Tibial nerve (tissue), 4 donors: ENCODE measurements at regions not wholly inside any gene's neighbourhood (a gene's known extent, or its start where the extent isn't known, plus 50 kb on each side); places are given as distances from the start of the nearest gene placed in this dataset.

Experiments used
- CTCF ChIP-seq, 5 experiments: fragments of 200-600 bp in 3 of 5; fragments of 450-650 bp in 2 of 5; sonication (generic) in 3 of 5; IDR thresholded peaks; one replicate each; pipeline ENCODE4 v1.5.1; 2016 to 2019; ENCODE audit warnings: antibody characterized with exemption in 5 of 5, mild to moderate bottlenecking in 3 of 5, moderate library complexity in 2 of 5
- EP300 ChIP-seq, 2 donors: sonication (generic); formaldehyde crosslinking; IDR thresholded peaks; one replicate each; pipeline ENCODE4 v1.6.1; 2017; ENCODE audit warnings: antibody characterized with exemption in 2 of 2, mild to moderate bottlenecking in 1 of 2
- POLR2A ChIP-seq, 2 donors: fragments of 450-650 bp; IDR thresholded peaks; one replicate each; pipeline ENCODE4 v1.6.1; 2017; ENCODE audit warnings: antibody characterized with exemption in 2 of 2, mild to moderate bottlenecking in 2 of 2, moderate library complexity in 2 of 2

GRCh38 chr2:64226611-64227010 is 82.4 kb upstream of the PELI1 start:
- no peak for TF ChIP-seq CTCF (IDR thresholded peaks at IDR 0.05)
- no peak for TF ChIP-seq POLR2A (IDR thresholded peaks at IDR 0.05)
- no peak for TF ChIP-seq EP300 (IDR thresholded peaks at IDR 0.05)
